GM18519 (cell line): ENCODE measurements at regions not wholly inside any gene's neighbourhood (a gene's known extent, or its start where the extent isn't known, plus 50 kb on each side); places are given as distances from the start of the nearest gene placed in this dataset.

Source experiments
- ATAC-seq: cut with Tn5 transposase; IDR thresholded peaks from one replicate; pipeline ENCODE4 v1.9.1; 2021; ENCODE audit warnings: mild to moderate bottlenecking, moderate library complexity; ENCODE audit not compliant: unreplicated experiment, low FRiP score

DNA sequence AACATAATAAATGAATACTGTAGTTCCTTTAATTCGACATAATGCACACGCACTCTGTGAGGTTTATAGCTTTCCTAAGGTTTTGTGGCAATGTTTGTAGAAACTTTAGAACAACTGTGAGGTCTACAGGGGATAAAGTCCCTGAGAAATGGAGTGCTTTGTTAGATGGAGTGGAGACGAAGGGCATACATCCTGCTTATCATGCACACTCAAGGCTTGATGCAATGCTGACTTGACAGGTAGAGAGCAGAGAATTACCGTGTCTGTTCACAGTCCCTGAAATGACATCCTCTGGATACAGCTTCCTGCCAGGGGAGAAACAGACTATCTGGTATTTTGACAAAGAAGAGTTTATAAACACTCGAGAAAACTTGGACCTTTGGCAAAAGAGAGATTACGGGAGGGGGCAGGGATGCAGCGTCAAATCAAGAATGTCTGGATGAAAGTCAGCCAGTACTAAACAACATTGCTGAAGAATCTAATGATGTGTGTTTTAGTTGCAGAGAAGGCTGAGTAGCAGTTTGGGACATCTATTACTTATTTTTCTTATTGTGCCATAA lies 766.9 kb upstream of the ZEB2 start:
- no peak for ATAC-seq

- no peak for ATAC-seq
Observed at GRCh38 chr2:145284551-145284950, 764.6 kb upstream of the ZEB2 start.

DNA sequence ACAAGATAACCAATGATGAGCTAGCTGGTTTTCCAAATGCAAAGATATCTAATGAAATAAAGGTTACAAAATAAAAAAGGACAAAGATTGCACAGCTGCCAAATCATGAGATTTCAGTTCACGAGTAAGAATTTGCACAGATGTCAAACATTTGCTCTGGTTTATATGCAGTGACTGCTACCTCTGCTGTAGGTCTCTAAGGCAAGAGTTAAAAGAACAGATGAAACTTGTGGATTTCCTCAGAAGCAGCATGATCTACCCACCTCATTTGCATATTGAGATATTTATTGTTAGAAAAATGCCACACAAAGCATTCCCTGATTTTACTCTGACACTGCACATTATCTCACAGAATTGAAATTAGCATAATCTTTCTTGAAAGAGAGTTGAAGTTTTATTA lies 763.2 kb upstream of the ZEB2 start:
- no peak for ATAC-seq

DNA sequence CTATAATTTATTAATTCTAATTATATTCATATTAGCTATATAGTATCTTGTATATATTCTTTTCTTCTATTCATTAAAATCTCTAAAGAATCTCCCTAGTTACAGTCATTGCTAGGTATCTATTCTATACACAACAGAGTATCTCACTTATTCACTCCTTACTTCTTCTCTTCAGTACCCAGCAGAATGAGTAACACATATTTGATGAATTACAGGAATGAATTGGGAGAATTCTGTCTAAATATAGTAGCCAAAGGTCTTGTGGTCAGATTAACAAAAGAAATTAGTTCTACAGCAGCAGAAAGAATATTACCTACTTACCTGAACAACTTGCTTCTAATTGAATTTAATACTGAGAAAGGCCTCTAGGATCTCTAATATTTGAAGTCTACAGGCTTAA lies 758.0 kb upstream of the ZEB2 start:
- ATAC-seq = no peak

- no peak for ATAC-seq
Observed at GRCh38 chr2:145273840-145274239, 753.9 kb upstream of the ZEB2 start.

- ATAC-seq = no peak
Observed at GRCh38 chr2:145268931-145269330, 749.0 kb upstream of the ZEB2 start.

DNA sequence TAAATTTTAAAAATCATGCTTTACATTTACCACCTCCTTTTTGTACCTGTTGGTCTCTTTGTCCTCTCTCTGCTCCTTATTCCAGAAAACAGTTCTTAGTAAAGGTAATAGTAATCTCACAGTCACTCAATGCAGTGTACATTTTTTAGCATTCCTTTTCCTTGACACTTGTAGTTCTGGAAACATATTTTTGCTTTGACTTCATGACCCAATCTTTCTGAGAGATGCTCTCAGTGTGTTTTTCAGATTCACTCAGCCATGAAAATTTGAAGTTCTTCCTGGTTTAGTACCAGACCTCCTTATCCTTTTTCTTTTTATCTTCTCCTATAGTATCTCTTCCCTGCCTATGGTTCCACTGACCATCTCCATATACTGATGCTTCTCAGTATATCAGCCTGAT lies 747.5 kb upstream of the ZEB2 start:
- no peak for ATAC-seq

DNA sequence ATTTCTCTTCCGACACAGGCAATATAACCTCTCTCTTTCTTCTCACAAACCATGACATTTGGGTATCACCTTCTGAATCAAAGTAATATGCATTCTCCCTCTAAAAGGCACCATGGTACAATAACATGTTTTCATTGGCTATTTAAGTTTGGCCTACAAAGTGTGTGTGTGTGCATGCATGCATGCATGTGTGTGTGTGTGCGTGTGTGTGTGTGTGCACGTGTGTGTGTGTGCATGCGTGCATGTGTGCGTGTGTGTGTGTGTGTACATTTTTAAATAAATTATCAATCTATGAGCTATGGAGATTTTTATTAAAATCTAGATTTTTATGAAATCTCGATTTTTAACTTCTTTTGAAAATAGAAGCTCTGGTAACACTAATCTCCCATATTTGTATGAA lies 745.3 kb upstream of the ZEB2 start:
- no peak for ATAC-seq

- ATAC-seq = no peak
Observed at GRCh38 chr2:145260674-145261073, 740.8 kb upstream of the ZEB2 start.

GRCh38 chr2:145260081-145260480 lies 740.2 kb upstream of the ZEB2 start:
- ATAC-seq = no peak

- no peak for ATAC-seq
Observed at GRCh38 chr2:145258903-145259579, 739.1 kb upstream of the ZEB2 start.

- no peak for ATAC-seq
Observed at GRCh38 chr2:145257931-145258330, 738.0 kb upstream of the ZEB2 start.

- ATAC-seq = no peak
Observed at GRCh38 chr2:145256551-145256950, 736.6 kb upstream of the ZEB2 start.

- ATAC-seq = no peak
Observed at GRCh38 chr2:145254291-145254690, 734.4 kb upstream of the ZEB2 start.

DNA sequence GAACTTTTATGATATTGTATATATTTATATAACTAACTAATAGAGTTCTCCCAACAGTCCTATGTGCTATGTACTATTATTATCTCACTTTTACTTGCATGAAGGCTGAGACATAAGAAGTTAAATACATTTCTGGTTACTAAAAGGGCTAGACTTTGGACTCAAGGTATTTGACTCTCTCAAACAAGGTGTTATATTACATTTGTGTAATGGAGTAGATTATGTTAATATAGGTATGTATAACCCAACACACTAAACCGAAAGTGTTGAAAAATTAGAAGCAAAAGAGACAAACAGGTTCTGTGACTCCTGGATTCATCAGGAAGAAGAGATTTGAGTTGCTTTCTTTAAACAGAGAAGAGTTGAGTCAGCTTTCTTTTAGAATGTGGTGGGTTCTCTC lies 733.6 kb upstream of the ZEB2 start:
- ATAC-seq = no peak

DNA sequence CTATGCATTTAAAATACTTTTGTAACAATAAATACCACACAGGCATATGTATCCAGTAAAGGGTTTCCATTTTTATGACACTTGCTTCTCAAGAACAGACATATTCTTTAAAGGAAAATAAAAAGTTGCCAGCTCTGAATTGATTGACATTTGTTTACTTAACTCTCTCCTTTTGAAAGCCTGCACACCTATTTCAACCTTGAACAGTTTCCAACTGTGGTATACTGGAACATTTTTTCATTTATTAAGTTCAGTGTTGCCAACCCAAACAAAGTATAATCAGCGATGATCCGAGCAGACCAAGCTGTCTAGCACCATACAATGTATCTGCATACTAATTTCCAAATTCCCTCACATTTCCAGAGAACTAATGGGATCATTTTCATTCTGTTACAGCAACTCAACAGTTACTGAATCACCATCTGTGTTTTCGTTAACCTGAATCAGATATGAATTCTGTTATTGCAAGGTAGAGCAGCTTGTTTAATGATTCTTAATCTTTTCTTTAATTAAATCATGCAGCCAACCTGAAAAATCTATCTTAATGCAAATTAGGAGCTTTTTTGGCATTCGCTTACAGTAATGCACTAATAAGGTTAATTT lies 725.5 kb upstream of the ZEB2 start:
- no peak for ATAC-seq

- no peak for ATAC-seq
Observed at GRCh38 chr2:145235312-145235711, 715.4 kb upstream of the ZEB2 start.

DNA sequence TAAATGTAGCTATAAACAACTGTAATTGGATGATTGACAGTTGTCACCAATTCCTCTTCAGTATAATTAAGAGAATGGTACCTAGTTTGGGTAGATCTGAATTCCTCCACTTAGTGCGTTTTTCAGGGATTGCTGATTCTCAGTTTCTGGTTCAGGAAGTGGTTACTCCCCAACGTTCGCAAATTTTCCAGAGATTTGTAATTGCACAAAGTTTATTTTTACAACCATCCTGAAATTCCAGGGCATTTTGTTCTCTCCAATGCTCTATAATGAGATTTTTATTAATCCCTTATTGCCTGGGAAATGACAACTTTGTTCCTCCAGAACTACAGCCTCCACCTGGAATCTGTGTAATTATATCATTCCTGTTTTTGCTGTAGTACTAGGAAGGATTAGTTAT lies 710.6 kb upstream of the ZEB2 start:
- ATAC-seq = no peak

GRCh38 chr2:145228506-145228905 lies 708.6 kb upstream of the ZEB2 start:
- no peak for ATAC-seq

- ATAC-seq = no peak
Observed at GRCh38 chr2:145226901-145227300, 707.0 kb upstream of the ZEB2 start.

DNA sequence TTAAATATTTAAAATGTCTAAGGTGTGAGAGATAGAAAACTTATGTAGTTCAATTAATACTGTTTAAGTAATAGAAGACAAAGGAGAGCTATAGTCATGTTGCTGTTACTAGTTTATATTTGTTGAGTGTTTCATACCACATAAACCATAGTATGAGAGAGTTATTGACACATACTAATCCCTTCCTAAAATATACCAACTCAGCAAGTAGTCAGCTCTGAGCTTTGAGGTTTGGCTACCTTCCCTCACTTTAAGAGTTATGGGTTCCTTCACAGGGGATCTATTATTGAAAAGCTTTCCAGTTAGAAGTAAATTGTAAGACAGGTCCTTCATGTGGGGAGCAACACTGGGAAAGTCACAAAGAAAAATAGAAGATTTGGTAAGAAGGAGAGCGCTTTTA lies 701.6 kb upstream of the ZEB2 start:
- no peak for ATAC-seq

- ATAC-seq = no peak
Observed at GRCh38 chr2:145221032-145221431, 701.1 kb upstream of the ZEB2 start.
